Ascending aorta (tissue), 2 donors: ENCODE measurements at regions not wholly inside any gene's neighbourhood (a gene's known extent, or its start where the extent isn't known, plus 50 kb on each side); places are given as distances from the start of the nearest gene placed in this dataset.

ENCODE experiments used
- DNase-seq, 2 donors: peaks; one replicate each; pipeline ENCODE4 v3.0.0-alpha.2; 2019; ENCODE audit warnings: low spot score in 2 of 2
- H3K27ac ChIP-seq, 2 donors: fragments of 200-600 bp; sonication (generic); one replicate each; pipeline ENCODE4 v1.5.1; 2016 to 2017; ENCODE audit warnings: mild to moderate bottlenecking in 1 of 2
- H3K27me3 ChIP-seq: fragments of 200-600 bp; sonication (generic); one replicate; pipeline ENCODE4 v1.5.1; 2017
- H3K36me3 ChIP-seq, 2 donors: fragments of 200-600 bp; sonication (generic); one replicate each; pipeline ENCODE4 v1.5.1; 2016
- H3K4me1 ChIP-seq, 2 donors: fragments of 200-600 bp; sonication (generic); one replicate each; pipeline ENCODE4 v1.5.1; 2016 to 2017; ENCODE audit warnings: mild to moderate bottlenecking in 1 of 2
- H3K4me3 ChIP-seq, 2 donors: fragments of 200-600 bp; sonication (generic); one replicate each; pipeline ENCODE4 v1.5.1; 2016 to 2017; ENCODE audit warnings: mild to moderate bottlenecking in 1 of 2
- H3K9me3 ChIP-seq, 2 donors: fragments of 200-600 bp; sonication (generic); one replicate each; pipeline ENCODE4 v1.5.1; 2016
- CTCF ChIP-seq, 3 experiments: fragments of 200-600 bp in 2 of 3; fragments of 450-650 bp in 1 of 3; sonication (generic) in 2 of 3; IDR thresholded peaks; one replicate each; pipeline ENCODE4 v1.5.1; 2016 to 2019; ENCODE audit warnings: antibody characterized with exemption in 3 of 3, mild to moderate bottlenecking in 1 of 3, moderate library complexity in 1 of 3
- intact Hi-C: fragments of 100-400 bp; cut with DNase I; formaldehyde crosslinking; loops from one replicate; pipeline ENCODE4 v1.15.1; 2023

- DNase-seq, result peak in 1 of 2 donors; percentile 24
- intact Hi-C loops, result no loop called here
- no peak for TF ChIP-seq CTCF (IDR thresholded peaks at IDR 0.05)
- Histone ChIP-seq H3K9me3 (no peaks in the 10 kb centered on the region), H3K27me3 (no peaks in the 10 kb centered on the region), H3K4me1 (no peaks in the 10 kb centered on the region), H3K27ac (no peak overlapping the region), H3K36me3 (no peaks in the 10 kb centered on the region), H3K4me3 (no peak overlapping the region)
Measured at GRCh38 chr6:3607171-3607570, 144.3 kb downstream of the PXDC1 start.

- peak in 1 of 2 donors; percentile 9 for DNase-seq
- Histone ChIP-seq H3K27me3 (no peaks in the 10 kb centered on the region), H3K36me3 (no peaks in the 10 kb centered on the region), H3K9me3 (peaks cover 0 to 14% of the 10 kb centered on the region in 2 donors), H3K4me1 (no peaks in the 10 kb centered on the region), H3K4me3 (no peak overlapping the region), H3K27ac (no peak overlapping the region)
- intact Hi-C loops, result no loop called here
- no peak for TF ChIP-seq CTCF (IDR thresholded peaks at IDR 0.05)
Measured at GRCh38 chr6:3603340-3604130, 146.7 kb upstream of the SLC22A23 start.

- Histone ChIP-seq H3K27me3 (no peaks in the 10 kb centered on the region), H3K4me1 (no peaks in the 10 kb centered on the region), H3K4me3 (no peak overlapping the region), H3K36me3 (no peaks in the 10 kb centered on the region), H3K27ac (no peak overlapping the region), H3K9me3 (peaks cover 0 to 14% of the 10 kb centered on the region in 2 donors)
- TF ChIP-seq CTCF (IDR thresholded peaks at IDR 0.05), result no peak
- intact Hi-C loops, result no loop called here
- no peak for DNase-seq
Measured at GRCh38 chr6:3601570-3601969, 144.7 kb upstream of the SLC22A23 start.

GRCh38 chr6:3597500-3598064, 140.7 kb upstream of the SLC22A23 start:
- Histone ChIP-seq H3K36me3 (no peaks in the 10 kb centered on the region), H3K27ac (no peak overlapping the region), H3K9me3 (peaks cover 0 to 14% of the 10 kb centered on the region in 2 donors), H3K4me3 (no peak overlapping the region), H3K4me1 (no peaks in the 10 kb centered on the region), H3K27me3 (no peaks in the 10 kb centered on the region)
- intact Hi-C loops, result no loop called here
- peak in 1 of 2 donors; percentile 16 for DNase-seq
- TF ChIP-seq CTCF (IDR thresholded peaks at IDR 0.05), result no peak

- peak in 1 of 2 donors; percentile 8 for DNase-seq
Measured at GRCh38 chr6:3596766-3597165, 139.9 kb upstream of the SLC22A23 start.

More at GRCh38 chr6:3596766-3597165, 139.9 kb upstream of the SLC22A23 start:
- H3K4me1 ChIP-seq, result no peaks in the 10 kb centered on the region
- no peak overlapping the region for H3K4me3 ChIP-seq
- peak in 1 of 3 experiments; percentile 11 for TF ChIP-seq CTCF (IDR thresholded peaks at IDR 0.05)
- no peak overlapping the region for H3K27ac ChIP-seq
- intact Hi-C loops, result no loop called here
- H3K27me3 ChIP-seq, result no peaks in the 10 kb centered on the region
- no peaks in the 10 kb centered on the region for H3K36me3 ChIP-seq
- H3K9me3 ChIP-seq, result peaks cover 0 to 10% of the 10 kb centered on the region in 2 donors
